OCI-LY7 (cell line): ENCODE measurements at regions not wholly inside any gene's neighbourhood (a gene's known extent, or its start where the extent isn't known, plus 50 kb on each side); places are given as distances from the start of the nearest gene placed in this dataset.

Experiments
- BruUV-seq: library from RNA; stranded (reverse); fragments of 400-500 nt; replicated peaks from 2 replicates; lab custom pipeline; 2021; lab: Mats Ljungman, UMichigan
- CTCF ChIA-PET: fragments of 300-600 bp; sonication (Branson Sonifier 250); formaldehyde crosslinking; loops from one replicate; lab custom pipeline; 2022; ENCODE audit warnings: antibody characterized with exemption; ENCODE audit not compliant: unreplicated experiment; lab: Charles Lee
- POLR2A ChIA-PET: fragments of 300-600 bp; sonication (Branson Sonifier 250); formaldehyde crosslinking; loops from one replicate; lab custom pipeline; 2022; ENCODE audit warnings: antibody characterized with exemption; lab: Charles Lee
- DNase-seq: peaks from one replicate; pipeline ENCODE4 v3.0.0-alpha.2; 2015; ENCODE audit warnings: low spot score
- H2AFZ ChIP-seq: fragments of 200-600 bp; sonication (generic), shearing (Covaris generic); 2 replicates; pipeline ENCODE4 v1.6.1; 2014; ENCODE audit warnings: mild to moderate bottlenecking, antibody characterized with exemption, low read length, moderate library complexity
- H3K27ac ChIP-seq: fragments of 200-600 bp; sonication (generic); 2 replicates; pipeline ENCODE4 v1.5.1; 2014; ENCODE audit warnings: mixed run types, low read depth, mild to moderate bottlenecking, moderate library complexity, low read length, inconsistent platforms; ENCODE audit not compliant: poor library complexity, severe bottlenecking
- H3K36me3 ChIP-seq: fragments of 200-600 bp; sonication (generic); 2 replicates; pipeline ENCODE4 v1.6.1; 2014; ENCODE audit warnings: mild to moderate bottlenecking, antibody characterized with exemption, low read length, moderate library complexity, mixed read lengths; ENCODE audit not compliant: insufficient read depth
- H3K4me1 ChIP-seq: fragments of 200-600 bp; sonication (generic); 2 replicates; pipeline ENCODE4 v1.5.1; 2014; ENCODE audit warnings: mild to moderate bottlenecking, low read length; ENCODE audit not compliant: insufficient read depth, poor library complexity, severe bottlenecking
- H3K4me2 ChIP-seq: fragments of 200-600 bp; sonication (generic); 2 replicates; pipeline ENCODE4 v1.6.1; 2014; ENCODE audit warnings: mild to moderate bottlenecking, low read length
- H3K4me3 ChIP-seq: fragments of 200-600 bp; sonication (generic); 2 replicates; pipeline ENCODE4 v1.5.1; 2014; ENCODE audit warnings: mild to moderate bottlenecking, low read depth, low read length; ENCODE audit not compliant: poor library complexity, severe bottlenecking
- H3K79me2 ChIP-seq: fragments of 200-600 bp; sonication (generic); 2 replicates; pipeline ENCODE4 v1.6.1; 2016; ENCODE audit warnings: low read depth, mild to moderate bottlenecking, low read length, moderate library complexity, mixed read lengths; ENCODE audit not compliant: insufficient read depth
- H3K9me2 ChIP-seq: fragments of 200-600 bp; sonication (generic); 2 replicates; pipeline ENCODE4 v1.6.1; 2016; ENCODE audit warnings: mild to moderate bottlenecking, low read length, mixed read lengths; ENCODE audit not compliant: insufficient read depth
- H3K9me3 ChIP-seq: fragments of 200-600 bp; sonication (generic); 2 replicates; pipeline ENCODE4 v1.6.1; 2014; ENCODE audit warnings: mild to moderate bottlenecking, mixed run types, low read length, mixed read lengths
- H4K20me1 ChIP-seq: fragments of 200-600 bp; sonication (generic); 2 replicates; pipeline ENCODE4 v1.6.1; 2014; ENCODE audit warnings: mild to moderate bottlenecking, antibody characterized with exemption, low read length, moderate library complexity, mixed read lengths; ENCODE audit not compliant: insufficient read depth
- CTCF ChIP-seq: fragments of 200-600 bp; sonication (generic); conservative IDR thresholded peaks from 2 replicates; pipeline ENCODE4 v1.5.1; 2014; ENCODE audit warnings: mild to moderate bottlenecking, antibody characterized with exemption, low read length, moderate library complexity, mixed read lengths
- EZH2phosphoT487 ChIP-seq: fragments of 200-600 bp; sonication (generic); IDR thresholded peaks from 2 replicates; pipeline ENCODE4 v1.6.1; 2018; ENCODE audit warnings: low read depth, borderline replicate concordance, mild to moderate bottlenecking, mixed run types, antibody characterized with exemption, low read length, moderate library complexity, mixed read lengths
- intact Hi-C: fragments of 100-400 bp; cut with micrococcal nuclease; formaldehyde crosslinking; loops from one replicate; pipeline ENCODE4 v1.10.0; 2022; ENCODE audit not compliant: unreplicated experiment

GRCh38 chr16:9306753-9307152, 215.3 kb downstream of the HAPSTR1 start:
- intact Hi-C loops: no loop called here
- H3K9me3 ChIP-seq: no peaks in the 10 kb centered on the region
- no peak overlapping the region for H2AFZ ChIP-seq
- no peak overlapping the region for H3K27ac ChIP-seq
- no peaks in the 10 kb centered on the region for H4K20me1 ChIP-seq
- no peak overlapping the region for H3K4me3 ChIP-seq
- H3K36me3 ChIP-seq: no peaks in the 10 kb centered on the region
- TF ChIP-seq EZH2phosphoT487 (no peak), CTCF (no peak)
- no TSS peak for BruUV-seq
- CTCF ChIA-PET: no interaction called here
- no peaks in the 10 kb centered on the region for H3K79me2 ChIP-seq
- DNase-seq: no peak
- H3K4me1 ChIP-seq: no peaks in the 10 kb centered on the region
- POLR2A ChIA-PET: no interaction called here
- H3K4me2 ChIP-seq: no peak overlapping the region
- no peaks in the 10 kb centered on the region for H3K9me2 ChIP-seq

GRCh38 chr16:9307446-9307845, 216.0 kb downstream of the HAPSTR1 start:
- no peak overlapping the region for H3K27ac ChIP-seq
- no peaks in the 10 kb centered on the region for H3K4me1 ChIP-seq
- no peaks in the 10 kb centered on the region for H3K9me2 ChIP-seq
- H3K36me3 ChIP-seq: no peaks in the 10 kb centered on the region
- H3K4me3 ChIP-seq: no peak overlapping the region
- no peak overlapping the region for H2AFZ ChIP-seq
- no peaks in the 10 kb centered on the region for H3K9me3 ChIP-seq
- no peaks in the 10 kb centered on the region for H3K79me2 ChIP-seq
- TF ChIP-seq EZH2phosphoT487 (no peak), CTCF (no peak)
- POLR2A ChIA-PET: no interaction called here
- no TSS peak for BruUV-seq
- H3K4me2 ChIP-seq: no peak overlapping the region
- CTCF ChIA-PET: no interaction called here
- DNase-seq: no peak
- intact Hi-C loops: no loop called here
- no peaks in the 10 kb centered on the region for H4K20me1 ChIP-seq

- H3K27ac ChIP-seq: no peak overlapping the region
- TF ChIP-seq CTCF (no peak), EZH2phosphoT487 (no peak)
- no peak for DNase-seq
- H3K79me2 ChIP-seq: no peaks in the 10 kb centered on the region
- H4K20me1 ChIP-seq: no peaks in the 10 kb centered on the region
- BruUV-seq: no TSS peak
- no peaks in the 10 kb centered on the region for H3K9me3 ChIP-seq
- H3K36me3 ChIP-seq: no peaks in the 10 kb centered on the region
- ChIA-PET POLR2A (interaction anchor here (0.6 kb wide), 1 partner anchor 830 kb away, joined by 3 read pairs; no protein-coding TSS in a partner anchor), CTCF (no interaction called here)
- no peaks in the 10 kb centered on the region for H3K9me2 ChIP-seq
- H2AFZ ChIP-seq: no peak overlapping the region
- no peak overlapping the region for H3K4me2 ChIP-seq
- intact Hi-C loops: no loop called here
- H3K4me1 ChIP-seq: no peaks in the 10 kb centered on the region
- no peak overlapping the region for H3K4me3 ChIP-seq
These were observed 216.9 kb downstream of the HAPSTR1 start for GRCh38 chr16:9308356-9308801.
